GM18873 (cell line): ENCODE measurements at regions not wholly inside any gene's neighbourhood (a gene's known extent, or its start where the extent isn't known, plus 50 kb on each side); places are given as distances from the start of the nearest gene placed in this dataset.

ENCODE experiments used
- ATAC-seq: cut with Tn5 transposase; IDR thresholded peaks from one replicate; pipeline ENCODE4 v1.9.1; 2021; ENCODE audit warnings: mild to moderate bottlenecking, moderate library complexity, moderate number of reproducible peaks; ENCODE audit not compliant: unreplicated experiment, low FRiP score

- ATAC-seq, result no peak
Observed at GRCh38 chr5:125492977-125493376, 746.5 kb upstream of the ZNF608 start.

GRCh38 chr5:125496393-125496792 is 750.0 kb upstream of the ZNF608 start:
- ATAC-seq, result no peak

GRCh38 chr5:125497651-125498050 is 751.2 kb upstream of the ZNF608 start:
- no peak for ATAC-seq

- ATAC-seq, result no peak
Observed at GRCh38 chr5:125499636-125500332, 753.3 kb upstream of the ZNF608 start.

- no peak for ATAC-seq
Observed at GRCh38 chr5:125501396-125501795, 755.0 kb upstream of the ZNF608 start.

GRCh38 chr5:125503946-125504345 is 757.5 kb upstream of the ZNF608 start:
- ATAC-seq, result no peak

GRCh38 chr5:125505115-125505514 is 758.7 kb upstream of the ZNF608 start:
- ATAC-seq, result no peak

- ATAC-seq, result no peak
Observed at GRCh38 chr5:125506124-125506523, 759.7 kb upstream of the ZNF608 start.

GRCh38 chr5:125508225-125508624 is 761.8 kb upstream of the ZNF608 start:
- no peak for ATAC-seq

- no peak for ATAC-seq
Observed at GRCh38 chr5:125510651-125511050, 764.2 kb upstream of the ZNF608 start.

- ATAC-seq, result no peak
Observed at GRCh38 chr5:125517973-125518550, 771.6 kb upstream of the ZNF608 start.

- no peak for ATAC-seq
Observed at GRCh38 chr5:125521289-125521688, 774.9 kb upstream of the ZNF608 start.

- no peak for ATAC-seq
Observed at GRCh38 chr5:125525356-125525755, 778.9 kb upstream of the ZNF608 start.

GRCh38 chr5:125526966-125527365 is 780.5 kb upstream of the ZNF608 start:
- no peak for ATAC-seq

- no peak for ATAC-seq
Observed at GRCh38 chr5:125528881-125529280, 782.4 kb upstream of the ZNF608 start.

- no peak for ATAC-seq
Observed at GRCh38 chr5:125530833-125531615, 784.6 kb upstream of the ZNF608 start.

- no peak for ATAC-seq
Observed at GRCh38 chr5:125536095-125536494, 789.7 kb upstream of the ZNF608 start.

GRCh38 chr5:125536582-125536981 is 790.1 kb upstream of the ZNF608 start:
- ATAC-seq, result no peak

GRCh38 chr5:125537661-125538060 is 791.2 kb upstream of the ZNF608 start:
- ATAC-seq, result no peak

GRCh38 chr5:125538469-125538868 is 792.0 kb upstream of the ZNF608 start:
- ATAC-seq, result no peak

GRCh38 chr5:125541085-125541484 is 794.6 kb upstream of the ZNF608 start:
- no peak for ATAC-seq
